22Rv1 (cell line): ENCODE measurements at regions not wholly inside any gene's neighbourhood (a gene's known extent, or its start where the extent isn't known, plus 50 kb on each side); places are given as distances from the start of the nearest gene placed in this dataset.

Source experiments
- CTCF ChIP-seq: fragments of 450-650 bp; IDR thresholded peaks from 2 replicates; pipeline ENCODE4 v1.5.1; 2017; ENCODE audit warnings: mild to moderate bottlenecking
- ZFX ChIP-seq: fragments of 450-650 bp; IDR thresholded peaks from 2 replicates; pipeline ENCODE4 v1.6.1; 2017; ENCODE audit warnings: antibody characterized with exemption, borderline replicate concordance

DNA sequence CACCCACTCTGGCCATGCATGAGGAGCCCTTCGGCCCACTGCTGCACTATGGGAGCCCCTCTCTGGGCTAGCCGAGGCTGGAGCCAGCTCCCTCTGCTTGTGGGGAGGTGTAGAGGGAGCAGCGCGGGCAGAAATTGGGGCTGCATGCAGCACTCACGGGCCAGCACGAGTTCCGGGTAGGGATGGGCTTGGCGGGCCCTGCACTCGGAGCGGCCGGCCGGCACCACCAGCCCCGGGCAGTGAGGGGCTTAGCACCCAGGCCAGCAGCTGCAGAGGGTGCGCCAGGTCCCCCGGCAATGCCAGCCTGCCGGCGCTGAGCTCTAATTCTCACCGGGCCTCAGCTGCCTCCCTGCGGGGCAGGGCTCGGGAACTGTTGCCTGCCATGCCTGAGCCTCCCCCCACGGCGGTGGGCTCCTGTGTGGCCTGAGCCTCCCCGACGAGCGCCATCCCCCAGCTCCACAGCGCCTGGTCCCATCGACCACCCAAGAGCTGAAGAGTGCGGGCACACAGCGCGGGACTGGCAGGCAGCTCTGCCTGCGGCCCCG is 209.0 kb downstream of the LTN1 start:
- TF ChIP-seq CTCF (no peak), ZFX (no peak)
